CD4-positive, alpha-beta memory T cell (primary cell): ENCODE measurements at regions not wholly inside any gene's neighbourhood (a gene's known extent, or its start where the extent isn't known, plus 50 kb on each side); places are given as distances from the start of the nearest gene placed in this dataset.

Source experiments
- CTCF ChIA-PET: fragments of 350-600 bp; sonication (Branson Sonifier 250); formaldehyde crosslinking; loops from one replicate; lab custom pipeline; 2021; ENCODE audit warnings: inconsistent platforms; ENCODE audit not compliant: partially characterized antibody; lab: Charles Lee
- POLR2A ChIA-PET: fragments of 350-600 bp; sonication (Branson Sonifier 250); formaldehyde crosslinking; loops from one replicate; lab custom pipeline; 2021; ENCODE audit not compliant: partially characterized antibody; lab: Charles Lee
- DNase-seq, 5 donors: peaks; one replicate each; pipeline versions ENCODE4 v3.0.0 to v3.0.0-alpha.2; 2020 to 2022; ENCODE audit warnings: mixed read lengths in 1 of 5
- H3K27ac ChIP-seq: one replicate; pipeline ENCODE4 v1.7.0; 2013; ENCODE audit warnings: low read depth, low read length
- H3K27me3 ChIP-seq: 2 replicates; pipeline ENCODE4 v1.7.0; 2013; ENCODE audit warnings: mild to moderate bottlenecking, low read length, moderate library complexity; ENCODE audit not compliant: insufficient read depth
- H3K36me3 ChIP-seq: 2 replicates; pipeline ENCODE4 v1.7.0; 2013; ENCODE audit warnings: mild to moderate bottlenecking, low read length, moderate library complexity; ENCODE audit not compliant: insufficient read depth
- H3K4me1 ChIP-seq: 2 replicates; pipeline ENCODE4 v1.7.0; 2013; ENCODE audit warnings: mild to moderate bottlenecking, low read length, moderate library complexity; ENCODE audit not compliant: insufficient read depth
- H3K4me3 ChIP-seq, 2 donors: one replicate each; pipeline ENCODE4 v1.7.0; 2013; ENCODE audit warnings: low read length in 2 of 2, mild to moderate bottlenecking in 1 of 2
- H3K9me3 ChIP-seq, 2 donors: one replicate each; pipeline ENCODE4 v1.7.0; 2013; ENCODE audit warnings: low read length in 2 of 2, control low read depth in 1 of 2; ENCODE audit not compliant: control insufficient read depth in 1 of 2
- H3K27ac Mint-ChIP-seq, 7 donors: one replicate each; pipeline ENCODE4 v1.8.0; 2020 to 2021; ENCODE audit warnings: mixed read lengths in 7 of 7, mild to moderate bottlenecking in 6 of 7, inconsistent platforms in 3 of 7, moderate library complexity in 3 of 7
- H3K27me3 Mint-ChIP-seq, 2 donors: one replicate each; pipeline ENCODE4 v1.8.0; 2020 to 2021; ENCODE audit warnings: mixed read lengths in 2 of 2
- H3K36me3 Mint-ChIP-seq, 2 donors: one replicate each; pipeline ENCODE4 v1.8.0; 2020 to 2021; ENCODE audit warnings: mixed read lengths in 2 of 2, inconsistent platforms in 1 of 2, mild to moderate bottlenecking in 1 of 2
- H3K4me1 Mint-ChIP-seq, 4 donors: one replicate each; pipeline ENCODE4 v1.8.0; 2020 to 2021; ENCODE audit warnings: mixed read lengths in 4 of 4, mild to moderate bottlenecking in 1 of 4
- H3K4me3 Mint-ChIP-seq, 8 donors: one replicate each; pipeline ENCODE4 v1.8.0; 2020 to 2021; ENCODE audit warnings: mixed read lengths in 8 of 8, mild to moderate bottlenecking in 7 of 8, moderate library complexity in 6 of 8, inconsistent platforms in 3 of 8
- H3K9me3 Mint-ChIP-seq, 8 donors: one replicate each; pipeline ENCODE4 v1.8.0; 2020 to 2021; ENCODE audit warnings: mixed read lengths in 8 of 8, mild to moderate bottlenecking in 5 of 8, inconsistent platforms in 3 of 8, moderate library complexity in 1 of 8
- intact Hi-C: fragments of 100-400 bp; cut with micrococcal nuclease; formaldehyde crosslinking; loops from one replicate; pipeline ENCODE4 v1.15.1; 2023

DNA sequence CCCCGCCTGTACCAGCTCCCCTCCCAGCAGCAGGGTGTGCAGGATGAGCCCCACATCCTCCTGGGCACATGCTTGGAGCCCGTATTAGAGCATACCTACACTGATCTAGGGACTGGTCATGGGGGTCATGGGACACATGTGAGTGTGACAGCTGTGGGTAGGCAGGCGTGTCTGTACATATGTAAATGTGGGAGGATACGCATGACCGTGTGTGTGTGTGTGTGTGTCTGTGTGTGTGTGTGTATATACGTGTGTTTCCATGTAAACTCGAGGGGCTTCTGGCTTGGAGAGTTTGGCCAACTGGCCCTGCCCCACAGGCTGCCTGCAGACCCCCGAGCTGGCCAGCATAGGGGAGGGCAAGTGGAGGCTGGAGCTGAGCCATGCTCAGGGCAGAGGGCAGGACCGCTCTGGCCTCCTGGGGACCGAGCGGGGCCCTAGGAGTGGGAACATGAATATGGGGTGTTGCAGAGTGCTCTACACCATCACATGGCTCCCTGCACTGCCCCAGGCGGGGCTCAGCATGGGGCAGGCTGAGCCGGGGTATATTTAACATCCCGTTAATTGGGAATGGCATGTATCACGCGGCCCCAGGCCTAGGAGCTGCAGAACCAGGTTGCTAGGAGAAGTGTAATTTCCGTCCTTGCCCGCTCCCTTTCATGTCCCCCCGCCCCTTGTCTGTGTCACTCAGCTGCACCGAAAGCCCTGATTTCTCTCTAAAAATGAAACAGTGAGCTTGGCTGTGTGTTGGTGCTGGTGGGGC is 152.7 kb upstream of the PCBD1 start:
- H3K27ac Mint-ChIP-seq, result no peak overlapping the region
- no peaks in the 10 kb centered on the region for H3K36me3 Mint-ChIP-seq
- CTCF ChIA-PET, result no interaction called here
- no peak overlapping the region for H3K4me3 Mint-ChIP-seq
- POLR2A ChIA-PET, result no interaction called here
- H3K9me3 Mint-ChIP-seq, result peaks cover 0 to 1% (median 0%) of the 10 kb centered on the region in 8 donors
- no peak for DNase-seq
- Histone ChIP-seq H3K9me3 (no peaks in the 10 kb centered on the region), H3K36me3 (no peaks in the 10 kb centered on the region), H3K4me3 (no peak overlapping the region), H3K27ac (no peak overlapping the region), H3K27me3 (no peaks in the 10 kb centered on the region), H3K4me1 (no peaks in the 10 kb centered on the region)
- no peaks in the 10 kb centered on the region for H3K4me1 Mint-ChIP-seq
- H3K27me3 Mint-ChIP-seq, result peaks cover 2 to 12% of the 10 kb centered on the region in 2 donors
- intact Hi-C loops, result no loop called here

DNA sequence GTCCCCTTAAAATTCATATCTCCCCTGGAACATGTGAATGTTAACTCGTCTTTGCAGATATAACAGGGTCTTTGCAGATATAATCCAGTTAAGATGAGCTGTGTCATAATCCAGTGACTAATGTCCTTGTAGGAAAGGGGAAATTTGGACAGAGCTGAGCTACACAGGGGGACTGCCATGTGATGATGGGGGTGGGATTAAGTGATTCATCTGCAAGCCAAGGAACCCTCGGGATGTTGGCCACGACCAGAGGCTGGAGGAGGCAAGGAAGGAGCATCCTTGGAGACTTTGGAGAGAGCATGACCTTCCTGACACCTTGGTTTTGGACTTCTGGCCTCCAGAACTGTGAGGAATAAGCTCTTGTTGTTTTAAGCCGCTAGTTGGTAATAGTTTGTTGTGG is 153.9 kb upstream of the PCBD1 start:
- no peaks in the 10 kb centered on the region for H3K4me1 Mint-ChIP-seq
- Histone ChIP-seq H3K27me3 (no peaks in the 10 kb centered on the region), H3K4me3 (no peak overlapping the region), H3K9me3 (no peaks in the 10 kb centered on the region), H3K36me3 (no peaks in the 10 kb centered on the region), H3K27ac (no peak overlapping the region), H3K4me1 (no peaks in the 10 kb centered on the region)
- H3K36me3 Mint-ChIP-seq, result no peaks in the 10 kb centered on the region
- POLR2A ChIA-PET, result no interaction called here
- H3K4me3 Mint-ChIP-seq, result no peak overlapping the region
- intact Hi-C loops, result no loop called here
- no peak overlapping the region for H3K27ac Mint-ChIP-seq
- H3K9me3 Mint-ChIP-seq, result peaks cover 0 to 1% (median 0%) of the 10 kb centered on the region in 8 donors
- no peak for DNase-seq
- CTCF ChIA-PET, result no interaction called here
- H3K27me3 Mint-ChIP-seq, result peaks cover 5 to 16% of the 10 kb centered on the region in 2 donors

DNA sequence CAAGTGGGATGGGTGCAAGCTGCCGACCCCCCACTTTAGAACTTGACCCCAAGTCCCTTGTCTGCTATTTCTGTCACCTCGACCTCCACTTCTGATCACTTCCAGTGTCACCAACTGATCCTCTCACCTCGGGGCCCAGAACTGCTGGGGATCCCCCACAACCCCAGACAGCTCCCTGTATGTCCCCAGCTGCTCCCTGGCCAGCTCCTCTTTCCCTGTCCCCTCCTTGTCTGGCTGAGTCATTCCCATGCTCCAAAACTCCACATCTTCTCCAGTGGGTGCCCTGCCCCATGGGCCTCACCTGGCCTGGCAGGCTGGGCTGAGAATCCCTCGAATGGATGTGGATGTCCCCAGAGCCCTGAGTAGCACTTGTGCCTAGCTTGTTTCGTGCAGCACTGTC is 154.3 kb upstream of the PCBD1 start:
- no peak overlapping the region for H3K4me3 Mint-ChIP-seq
- no peak for DNase-seq
- H3K36me3 ChIP-seq, result no peaks in the 10 kb centered on the region
- ChIA-PET POLR2A (no interaction called here), CTCF (no interaction called here)
- no peak overlapping the region for H3K27ac ChIP-seq
- H3K4me3 ChIP-seq, result no peak overlapping the region
- H3K9me3 Mint-ChIP-seq, result peaks cover 0 to 1% (median 0%) of the 10 kb centered on the region in 8 donors
- intact Hi-C loops, result no loop called here
- no peaks in the 10 kb centered on the region for H3K27me3 ChIP-seq
- H3K36me3 Mint-ChIP-seq, result no peaks in the 10 kb centered on the region
- no peaks in the 10 kb centered on the region for H3K4me1 Mint-ChIP-seq
- no peaks in the 10 kb centered on the region for H3K4me1 ChIP-seq
- no peak overlapping the region for H3K27ac Mint-ChIP-seq
- no peaks in the 10 kb centered on the region for H3K9me3 ChIP-seq
- H3K27me3 Mint-ChIP-seq, result peaks cover 5 to 16% of the 10 kb centered on the region in 2 donors

DNA sequence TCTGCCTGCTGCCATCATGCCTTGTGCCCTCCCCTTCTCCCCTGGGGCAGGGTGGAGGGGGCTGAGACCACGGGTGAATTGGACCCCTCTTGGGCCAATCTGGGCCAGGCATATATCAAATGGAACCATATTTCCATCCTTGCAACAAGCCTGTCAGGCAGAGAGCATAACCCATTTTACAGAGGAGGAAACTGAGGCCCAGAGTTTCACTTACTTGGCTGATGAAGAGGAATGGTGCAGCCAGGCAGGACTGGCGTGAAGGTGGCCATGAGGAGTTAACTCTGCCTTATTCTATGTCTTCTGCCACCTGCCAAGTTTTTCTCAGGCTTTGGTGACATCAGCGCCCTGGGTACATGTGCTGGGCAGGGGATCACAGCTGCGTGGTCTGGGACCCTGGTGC is 155.5 kb upstream of the PCBD1 start:
- POLR2A ChIA-PET, result no interaction called here
- Histone ChIP-seq H3K27me3 (no peaks in the 10 kb centered on the region), H3K4me3 (no peak overlapping the region), H3K4me1 (no peaks in the 10 kb centered on the region), H3K27ac (no peak overlapping the region), H3K36me3 (no peaks in the 10 kb centered on the region), H3K9me3 (no peaks in the 10 kb centered on the region)
- no peak for DNase-seq
- H3K27me3 Mint-ChIP-seq, result peaks cover 5 to 17% of the 10 kb centered on the region in 2 donors
- no peak overlapping the region for H3K27ac Mint-ChIP-seq
- no peaks in the 10 kb centered on the region for H3K9me3 Mint-ChIP-seq
- no peaks in the 10 kb centered on the region for H3K36me3 Mint-ChIP-seq
- CTCF ChIA-PET, result no interaction called here
- no peaks in the 10 kb centered on the region for H3K4me1 Mint-ChIP-seq
- H3K4me3 Mint-ChIP-seq, result no peak overlapping the region
- intact Hi-C loops, result no loop called here

DNA sequence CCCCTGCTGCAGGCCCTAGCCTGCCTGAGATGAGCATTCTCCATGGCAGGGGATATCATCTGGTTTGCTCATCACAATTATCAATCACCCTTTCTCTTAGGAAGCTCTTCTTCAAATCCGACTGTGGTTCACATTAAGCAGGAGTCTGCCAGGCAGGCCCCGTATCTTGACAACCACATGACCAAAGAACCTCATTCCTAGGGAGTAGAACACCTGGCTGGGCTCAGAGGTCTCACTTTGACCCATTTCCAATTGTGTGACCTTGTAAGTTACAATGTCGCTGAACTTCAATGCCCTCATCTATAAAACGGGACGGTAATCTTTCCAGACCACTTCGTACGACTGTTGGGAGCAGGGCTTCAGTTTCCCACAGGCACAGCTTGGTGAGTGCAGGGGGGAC is 156.4 kb upstream of the PCBD1 start:
- H3K9me3 ChIP-seq, result no peaks in the 10 kb centered on the region
- no peaks in the 10 kb centered on the region for H3K27me3 ChIP-seq
- CTCF ChIA-PET, result no interaction called here
- intact Hi-C loops, result no loop called here
- H3K4me3 ChIP-seq, result no peak overlapping the region
- H3K27ac ChIP-seq, result no peak overlapping the region
- H3K9me3 Mint-ChIP-seq, result no peaks in the 10 kb centered on the region
- H3K36me3 ChIP-seq, result no peaks in the 10 kb centered on the region
- no peak for DNase-seq
- POLR2A ChIA-PET, result no interaction called here
- H3K4me1 ChIP-seq, result no peaks in the 10 kb centered on the region
- no peak overlapping the region for H3K4me3 Mint-ChIP-seq
- H3K27me3 Mint-ChIP-seq, result peaks cover 5 to 18% of the 10 kb centered on the region in 2 donors
- no peaks in the 10 kb centered on the region for H3K4me1 Mint-ChIP-seq
- H3K27ac Mint-ChIP-seq, result no peak overlapping the region
- no peaks in the 10 kb centered on the region for H3K36me3 Mint-ChIP-seq

DNA sequence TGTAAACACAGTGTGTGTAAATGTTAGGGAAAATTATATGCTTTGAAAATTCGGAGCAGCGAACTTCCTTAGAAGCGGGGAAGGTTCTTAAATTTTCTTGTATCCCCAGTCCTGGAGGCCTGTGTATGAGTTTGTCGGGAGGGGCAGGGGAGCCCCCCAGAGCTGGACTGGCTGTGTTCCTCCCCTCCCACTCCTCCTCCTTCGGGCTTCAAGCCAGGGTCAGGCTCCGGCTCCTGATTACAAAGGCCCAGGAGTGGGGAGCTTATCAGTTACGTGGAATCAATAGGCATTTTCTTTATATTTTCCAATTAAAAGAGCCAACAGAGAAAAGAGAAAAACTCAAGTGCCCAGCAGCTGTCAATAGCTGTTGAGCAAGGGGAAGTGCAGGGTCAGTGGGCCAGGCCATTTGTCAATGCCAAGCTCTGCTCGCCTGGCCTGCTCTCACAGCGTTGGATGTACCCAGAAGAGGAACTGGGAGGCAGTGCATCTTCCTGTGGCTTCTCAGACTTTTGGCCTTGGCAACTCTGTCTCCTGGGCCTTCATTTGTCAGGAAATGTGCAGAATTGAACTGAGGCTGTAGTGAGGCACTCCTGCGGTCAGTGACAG is 156.9 kb upstream of the PCBD1 start:
- H3K4me3 ChIP-seq, result no peak overlapping the region
- no peaks in the 10 kb centered on the region for H3K36me3 ChIP-seq
- Mint-ChIP-seq H3K9me3 (no peaks in the 10 kb centered on the region), H3K36me3 (no peaks in the 10 kb centered on the region), H3K27ac (no peak overlapping the region), H3K27me3 (peaks cover 8 to 18% of the 10 kb centered on the region in 2 donors), H3K4me1 (no peaks in the 10 kb centered on the region), H3K4me3 (no peak overlapping the region)
- intact Hi-C loops, result no loop called here
- ChIA-PET CTCF (no interaction called here), POLR2A (no interaction called here)
- H3K27me3 ChIP-seq, result no peaks in the 10 kb centered on the region
- H3K9me3 ChIP-seq, result no peaks in the 10 kb centered on the region
- DNase-seq, result no peak
- no peak overlapping the region for H3K27ac ChIP-seq
- H3K4me1 ChIP-seq, result no peaks in the 10 kb centered on the region

DNA sequence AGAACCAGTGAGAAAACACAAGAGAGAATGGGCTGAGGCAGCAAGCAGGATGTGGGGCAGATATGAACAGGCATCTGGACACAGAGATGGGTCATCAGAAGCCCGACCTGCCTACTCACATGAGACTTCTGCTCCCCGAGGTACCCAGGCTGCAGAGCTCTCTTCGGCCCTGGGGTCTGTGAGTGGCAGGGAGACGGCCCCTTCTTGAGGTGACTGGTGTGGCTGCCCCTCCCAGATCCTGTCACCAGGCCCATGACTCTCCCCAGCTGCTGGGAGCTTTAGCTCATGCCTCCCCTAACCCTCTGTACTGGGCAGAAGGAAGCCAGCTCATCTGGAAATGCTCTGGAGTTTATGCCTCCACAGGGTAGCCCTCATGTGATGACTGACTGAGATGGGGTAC is 157.6 kb upstream of the PCBD1 start:
- POLR2A ChIA-PET, result no interaction called here
- H3K4me1 Mint-ChIP-seq, result no peaks in the 10 kb centered on the region
- no peak for DNase-seq
- H3K9me3 ChIP-seq, result no peaks in the 10 kb centered on the region
- H3K27me3 Mint-ChIP-seq, result peaks cover 8 to 21% of the 10 kb centered on the region in 2 donors
- no peaks in the 10 kb centered on the region for H3K36me3 Mint-ChIP-seq
- CTCF ChIA-PET, result no interaction called here
- no peaks in the 10 kb centered on the region for H3K36me3 ChIP-seq
- H3K4me3 ChIP-seq, result no peak overlapping the region
- H3K27me3 ChIP-seq, result no peaks in the 10 kb centered on the region
- H3K4me1 ChIP-seq, result no peaks in the 10 kb centered on the region
- no peak overlapping the region for H3K27ac ChIP-seq
- no peaks in the 10 kb centered on the region for H3K9me3 Mint-ChIP-seq
- no peak overlapping the region for H3K27ac Mint-ChIP-seq
- intact Hi-C loops, result no loop called here
- H3K4me3 Mint-ChIP-seq, result no peak overlapping the region
